ENCODE measurements at regions not wholly inside any gene's neighbourhood (a gene's known extent, or its start where the extent isn't known, plus 50 kb on each side); places are given as distances from the start of the nearest gene placed in this dataset.

- TF ChIP-seq RXRA (IDR thresholded peaks at IDR 0.05) (no peak), FOXA1 (IDR thresholded peaks at IDR 0.05) (no peak)
Measured at GRCh38 chrX:13094374-13094773, 50.0 kb upstream of the FAM9C start (continued).

Measured in liver (tissue), 2 donors.